Skin epidermis (tissue), 12 donors: ENCODE measurements at regions not wholly inside any gene's neighbourhood (a gene's known extent, or its start where the extent isn't known, plus 50 kb on each side); places are given as distances from the start of the nearest gene placed in this dataset.
"Not testable (repeated sequence)": the region's sequence is repeated elsewhere in the genome, so short reads cannot be mapped to it uniquely, and the experiment has no call there.

Experiments used
- H3K27ac ChIP-seq, 21 experiments: fragments of 200-600 bp; sonication (generic) in 11 of 21; one replicate each; pipeline ENCODE4 v1.5.0; 2020; ENCODE audit warnings: mild to moderate bottlenecking in 3 of 21, inconsistent platforms in 2 of 21, moderate library complexity in 2 of 21
- H3K4me3 ChIP-seq, 7 experiments: fragments of 200-600 bp; sonication (generic) in 2 of 7; one replicate each; pipeline ENCODE4 v1.5.0; 2020; ENCODE audit warnings: inconsistent platforms in 2 of 7, mild to moderate bottlenecking in 2 of 7, moderate library complexity in 1 of 7

GRCh38 chr16:62298600-62298999 lies 262.4 kb upstream of the CDH8 start:
- Histone ChIP-seq H3K27ac (no peak overlapping the region), H3K4me3 (no peak overlapping the region)

GRCh38 chr16:62294213-62294972 lies 258.2 kb upstream of the CDH8 start:
- no peak overlapping the region for H3K27ac ChIP-seq
- no peak overlapping the region for H3K4me3 ChIP-seq

GRCh38 chr16:62288990-62289629 lies 252.9 kb upstream of the CDH8 start:
- no peak overlapping the region for H3K27ac ChIP-seq
- H3K4me3 ChIP-seq = no peak overlapping the region

- Histone ChIP-seq H3K4me3 (no peak overlapping the region), H3K27ac (no peak overlapping the region)
Observed at GRCh38 chr16:62280506-62280905, 244.3 kb upstream of the CDH8 start.

- Histone ChIP-seq H3K27ac (no peak overlapping the region), H3K4me3 (no peak overlapping the region)
Observed at GRCh38 chr16:62277942-62278341, 241.7 kb upstream of the CDH8 start.

GRCh38 chr16:62276637-62277036 lies 240.4 kb upstream of the CDH8 start:
- Histone ChIP-seq H3K27ac (no peak overlapping the region), H3K4me3 (no peak overlapping the region)

GRCh38 chr16:62272035-62272434 lies 235.8 kb upstream of the CDH8 start:
- Histone ChIP-seq H3K27ac (no peak overlapping the region), H3K4me3 (no peak overlapping the region)

- Histone ChIP-seq H3K27ac (no peak overlapping the region), H3K4me3 (no peak overlapping the region)
Observed at GRCh38 chr16:62261760-62262159, 225.5 kb upstream of the CDH8 start.

GRCh38 chr16:62258931-62259435 lies 222.7 kb upstream of the CDH8 start:
- not testable (repeated sequence) for H3K4me3 ChIP-seq

GRCh38 chr16:62256406-62256805 lies 220.2 kb upstream of the CDH8 start:
- H3K27ac ChIP-seq = no peak overlapping the region
- H3K4me3 ChIP-seq = no peak overlapping the region

More at GRCh38 chr16:62258931-62259435, 222.7 kb upstream of the CDH8 start:
- H3K27ac ChIP-seq = not testable (repeated sequence)

- Histone ChIP-seq H3K27ac (no peak overlapping the region), H3K4me3 (no peak overlapping the region)
Observed at GRCh38 chr16:62254847-62255246, 218.6 kb upstream of the CDH8 start.

GRCh38 chr16:62254372-62254771 lies 218.1 kb upstream of the CDH8 start:
- H3K27ac ChIP-seq = no peak overlapping the region

GRCh38 chr16:62253966-62254365 lies 217.7 kb upstream of the CDH8 start:
- Histone ChIP-seq H3K27ac (no peak overlapping the region), H3K4me3 (no peak overlapping the region)

More at GRCh38 chr16:62254372-62254771, 218.1 kb upstream of the CDH8 start:
- H3K4me3 ChIP-seq = no peak overlapping the region

- Histone ChIP-seq H3K4me3 (no peak overlapping the region), H3K27ac (no peak overlapping the region)
Observed at GRCh38 chr16:62249069-62249468, 212.8 kb upstream of the CDH8 start.

GRCh38 chr16:62240722-62241121 lies 204.5 kb upstream of the CDH8 start:
- Histone ChIP-seq H3K4me3 (no peak overlapping the region), H3K27ac (peak overlapping the region in 1 of 21 experiments; percentile 14)

GRCh38 chr16:62225675-62226074 lies 189.4 kb upstream of the CDH8 start:
- Histone ChIP-seq H3K4me3 (no peak overlapping the region), H3K27ac (no peak overlapping the region)

- H3K4me3 ChIP-seq = no peak overlapping the region
Observed at GRCh38 chr16:62224646-62225209, 188.5 kb upstream of the CDH8 start.

GRCh38 chr16:62216837-62217236 lies 180.6 kb upstream of the CDH8 start:
- no peak overlapping the region for H3K27ac ChIP-seq
- H3K4me3 ChIP-seq = no peak overlapping the region

More at GRCh38 chr16:62224646-62225209, 188.5 kb upstream of the CDH8 start:
- no peak overlapping the region for H3K27ac ChIP-seq

GRCh38 chr16:62213763-62214162 lies 177.5 kb upstream of the CDH8 start:
- H3K27ac ChIP-seq = no peak overlapping the region
- H3K4me3 ChIP-seq = no peak overlapping the region

GRCh38 chr16:62208934-62209333 lies 172.7 kb upstream of the CDH8 start:
- no peak overlapping the region for H3K27ac ChIP-seq

GRCh38 chr16:62205459-62205858 lies 169.2 kb upstream of the CDH8 start:
- Histone ChIP-seq H3K27ac (no peak overlapping the region), H3K4me3 (no peak overlapping the region)

More at GRCh38 chr16:62208934-62209333, 172.7 kb upstream of the CDH8 start:
- no peak overlapping the region for H3K4me3 ChIP-seq
